ENCODE measurements at regions not wholly inside any gene's neighbourhood (a gene's known extent, or its start where the extent isn't known, plus 50 kb on each side); places are given as distances from the start of the nearest gene placed in this dataset.

DNA sequence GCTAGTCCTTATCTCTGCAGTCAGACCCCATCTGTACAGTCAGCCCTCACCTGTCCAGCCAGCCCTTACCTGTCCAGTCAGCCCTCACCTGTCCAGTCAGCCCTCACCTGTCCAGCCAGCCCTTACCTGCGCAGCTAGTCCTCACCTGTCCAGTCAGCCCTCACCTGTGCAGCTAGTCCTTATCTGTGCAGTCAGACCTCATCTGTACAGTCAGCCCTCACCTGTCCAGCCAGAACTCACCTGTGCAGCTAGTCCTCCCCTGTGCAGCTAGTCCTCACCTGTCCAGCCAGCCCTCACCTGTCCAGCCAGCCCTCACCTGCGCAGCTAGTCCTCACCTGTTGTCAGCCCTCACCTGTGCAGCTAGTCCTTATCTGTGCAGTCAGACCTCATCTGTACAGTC lies 506.8 kb downstream of the NPHP4 start:
- TF ChIP-seq, protein P1, sequence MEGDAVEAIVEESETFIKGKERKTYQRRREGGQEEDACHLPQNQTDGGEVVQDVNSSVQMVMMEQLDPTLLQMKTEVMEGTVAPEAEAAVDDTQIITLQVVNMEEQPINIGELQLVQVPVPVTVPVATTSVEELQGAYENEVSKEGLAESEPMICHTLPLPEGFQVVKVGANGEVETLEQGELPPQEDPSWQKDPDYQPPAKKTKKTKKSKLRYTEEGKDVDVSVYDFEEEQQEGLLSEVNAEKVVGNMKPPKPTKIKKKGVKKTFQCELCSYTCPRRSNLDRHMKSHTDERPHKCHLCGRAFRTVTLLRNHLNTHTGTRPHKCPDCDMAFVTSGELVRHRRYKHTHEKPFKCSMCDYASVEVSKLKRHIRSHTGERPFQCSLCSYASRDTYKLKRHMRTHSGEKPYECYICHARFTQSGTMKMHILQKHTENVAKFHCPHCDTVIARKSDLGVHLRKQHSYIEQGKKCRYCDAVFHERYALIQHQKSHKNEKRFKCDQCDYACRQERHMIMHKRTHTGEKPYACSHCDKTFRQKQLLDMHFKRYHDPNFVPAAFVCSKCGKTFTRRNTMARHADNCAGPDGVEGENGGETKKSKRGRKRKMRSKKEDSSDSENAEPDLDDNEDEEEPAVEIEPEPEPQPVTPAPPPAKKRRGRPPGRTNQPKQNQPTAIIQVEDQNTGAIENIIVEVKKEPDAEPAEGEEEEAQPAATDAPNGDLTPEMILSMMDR (IDR thresholded peaks at IDR 0.05; ENCODE audit: borderline replicate concordance, extremely low read depth, low read length, poor library complexity, severe bottlenecking) = no peak
- TF ChIP-seq EZH2 (IDR thresholded peaks at IDR 0.05; ENCODE audit: borderline replicate concordance, low read depth, low read length, severe bottlenecking) = no peak
